Suprapubic skin (tissue), 4 donors: ENCODE measurements at regions not wholly inside any gene's neighbourhood (a gene's known extent, or its start where the extent isn't known, plus 50 kb on each side); places are given as distances from the start of the nearest gene placed in this dataset.
A peak's percentile ranks its signal among the peaks of the same experiment; 100 is the strongest.

Experiments
- DNase-seq, 2 donors: peaks; one replicate each; pipeline ENCODE4 v3.0.0-alpha.2; 2019; ENCODE audit warnings: low spot score in 2 of 2
- H3K27ac ChIP-seq: fragments of 200-600 bp; sonication (generic); one replicate; pipeline ENCODE4 v1.5.1; 2019
- H3K27me3 ChIP-seq: fragments of 200-600 bp; sonication (generic); one replicate; pipeline ENCODE4 v1.5.1; 2019
- H3K36me3 ChIP-seq: fragments of 200-600 bp; sonication (generic); one replicate; pipeline ENCODE4 v1.5.1; 2019
- H3K4me1 ChIP-seq: fragments of 200-600 bp; sonication (generic); one replicate; pipeline ENCODE4 v1.5.1; 2019
- H3K4me3 ChIP-seq: fragments of 200-600 bp; sonication (generic); one replicate; pipeline ENCODE4 v1.5.1; 2019; ENCODE audit warnings: mild to moderate bottlenecking
- H3K9me3 ChIP-seq: fragments of 200-600 bp; sonication (generic); one replicate; pipeline ENCODE4 v1.5.1; 2019
- EP300 ChIP-seq: sonication (generic); formaldehyde crosslinking; IDR thresholded peaks from one replicate; pipeline ENCODE4 v1.6.1; 2017; ENCODE audit warnings: antibody characterized with exemption
- POLR2A ChIP-seq, 2 donors: fragments of 450-650 bp; IDR thresholded peaks; one replicate each; pipeline ENCODE4 v1.6.1; 2017; ENCODE audit warnings: antibody characterized with exemption in 2 of 2, mild to moderate bottlenecking in 2 of 2, moderate library complexity in 2 of 2
- POLR2AphosphoS5 ChIP-seq, 3 donors: sonication (generic); formaldehyde crosslinking; IDR thresholded peaks; one replicate each; pipeline ENCODE4 v1.6.1; 2017; ENCODE audit warnings: antibody characterized with exemption in 3 of 3
- WGBS: methylation state at CpG from one replicate; pipeline ENCODE4 v1.1.5; 2018; 5-methylcytosine and 5-hydroxymethylcytosine counted together
- TF ChIP-seq, protein P1 (sequence below), 2 donors: fragments of 200-600 bp in 1 of 2; fragments of 450-650 bp in 1 of 2; sonication (generic) in 1 of 2; IDR thresholded peaks; one replicate each; pipeline ENCODE4 v1.5.1; 2016 to 2019; ENCODE audit warnings: antibody characterized with exemption in 2 of 2, mild to moderate bottlenecking in 1 of 2, moderate library complexity in 1 of 2

DNA sequence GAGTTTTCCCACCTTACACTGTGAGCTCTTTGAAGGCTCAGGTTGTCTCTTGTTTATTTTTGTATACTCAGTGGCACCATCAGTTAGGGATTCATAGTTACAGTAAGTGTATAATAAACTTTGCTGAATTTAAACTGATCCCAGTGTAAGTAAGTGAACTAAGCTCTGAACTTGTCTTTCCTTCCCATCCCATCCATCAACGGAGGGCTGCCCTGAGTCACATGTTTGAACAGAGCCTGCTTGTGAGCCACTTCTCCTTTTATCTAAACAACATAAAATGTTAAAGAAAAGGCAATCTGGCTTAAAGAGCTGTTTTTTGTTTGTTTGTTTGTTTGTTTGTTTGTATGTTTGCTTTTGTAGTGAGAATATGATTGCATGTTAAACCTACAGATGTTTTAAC, 185.7 kb upstream of the MARCKS start:
- no peak for DNase-seq
- H3K36me3 ChIP-seq = no peaks in the 10 kb centered on the region
- peaks cover 20% of the 10 kb centered on the region for H3K4me1 ChIP-seq
- H3K27ac ChIP-seq = no peak overlapping the region
- H3K27me3 ChIP-seq = no peaks in the 10 kb centered on the region
- no peaks in the 10 kb centered on the region for H3K9me3 ChIP-seq
- no peak overlapping the region for H3K4me3 ChIP-seq
- no peak for TF ChIP-seq POLR2A (IDR thresholded peaks at IDR 0.05)
- WGBS = 37% methylated on average over 1 of the region's 1 CpG

DNA sequence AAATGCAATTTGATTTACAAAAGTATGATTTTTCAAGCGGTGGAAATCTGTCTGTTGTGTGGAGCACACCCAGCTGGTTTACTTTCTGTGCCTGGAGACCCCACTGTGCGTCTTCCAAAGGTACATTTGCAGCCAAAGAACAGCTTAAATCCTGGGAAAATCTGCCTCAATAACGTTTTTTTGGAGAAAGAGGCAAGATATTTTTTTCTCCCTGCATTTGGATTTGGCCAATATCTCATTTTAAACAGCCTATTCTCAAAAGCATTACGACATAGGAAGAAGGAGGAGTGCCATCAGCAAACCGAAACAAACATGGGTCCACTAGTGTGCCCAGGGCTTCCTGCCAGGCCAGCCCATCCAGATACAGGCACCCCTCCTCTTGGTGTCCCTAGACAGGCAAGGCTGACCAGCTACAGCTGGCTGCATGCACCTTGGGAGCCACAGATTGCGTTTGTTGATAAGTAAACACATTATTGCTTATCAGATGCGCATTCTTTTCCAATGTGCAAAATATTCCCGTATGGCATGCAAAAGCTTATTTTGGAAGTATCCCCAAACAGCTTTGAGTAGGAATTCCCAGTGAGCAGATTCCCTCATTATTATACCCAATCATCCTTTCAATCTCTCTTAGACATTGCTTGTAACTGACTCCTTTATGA, 184.5 kb upstream of the MARCKS start:
- Histone ChIP-seq H3K36me3 (no peaks in the 10 kb centered on the region), H3K27me3 (no peaks in the 10 kb centered on the region), H3K27ac (no peak overlapping the region), H3K4me3 (peak overlapping the region; percentile 33), H3K4me1 (peaks cover 20% of the 10 kb centered on the region), H3K9me3 (no peaks in the 10 kb centered on the region)
- DNase-seq = peak in 1 of 2 donors; percentile 68
- no peak for TF ChIP-seq POLR2AphosphoS5 (IDR thresholded peaks at IDR 0.05)
- no peak for TF ChIP-seq POLR2A (IDR thresholded peaks at IDR 0.05)
- no peak for TF ChIP-seq EP300
- TF ChIP-seq, protein P1, sequence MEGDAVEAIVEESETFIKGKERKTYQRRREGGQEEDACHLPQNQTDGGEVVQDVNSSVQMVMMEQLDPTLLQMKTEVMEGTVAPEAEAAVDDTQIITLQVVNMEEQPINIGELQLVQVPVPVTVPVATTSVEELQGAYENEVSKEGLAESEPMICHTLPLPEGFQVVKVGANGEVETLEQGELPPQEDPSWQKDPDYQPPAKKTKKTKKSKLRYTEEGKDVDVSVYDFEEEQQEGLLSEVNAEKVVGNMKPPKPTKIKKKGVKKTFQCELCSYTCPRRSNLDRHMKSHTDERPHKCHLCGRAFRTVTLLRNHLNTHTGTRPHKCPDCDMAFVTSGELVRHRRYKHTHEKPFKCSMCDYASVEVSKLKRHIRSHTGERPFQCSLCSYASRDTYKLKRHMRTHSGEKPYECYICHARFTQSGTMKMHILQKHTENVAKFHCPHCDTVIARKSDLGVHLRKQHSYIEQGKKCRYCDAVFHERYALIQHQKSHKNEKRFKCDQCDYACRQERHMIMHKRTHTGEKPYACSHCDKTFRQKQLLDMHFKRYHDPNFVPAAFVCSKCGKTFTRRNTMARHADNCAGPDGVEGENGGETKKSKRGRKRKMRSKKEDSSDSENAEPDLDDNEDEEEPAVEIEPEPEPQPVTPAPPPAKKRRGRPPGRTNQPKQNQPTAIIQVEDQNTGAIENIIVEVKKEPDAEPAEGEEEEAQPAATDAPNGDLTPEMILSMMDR (IDR thresholded peaks at IDR 0.05) = no peak
- WGBS = 24% methylated on average over 8 of the region's 8 CpGs

DNA sequence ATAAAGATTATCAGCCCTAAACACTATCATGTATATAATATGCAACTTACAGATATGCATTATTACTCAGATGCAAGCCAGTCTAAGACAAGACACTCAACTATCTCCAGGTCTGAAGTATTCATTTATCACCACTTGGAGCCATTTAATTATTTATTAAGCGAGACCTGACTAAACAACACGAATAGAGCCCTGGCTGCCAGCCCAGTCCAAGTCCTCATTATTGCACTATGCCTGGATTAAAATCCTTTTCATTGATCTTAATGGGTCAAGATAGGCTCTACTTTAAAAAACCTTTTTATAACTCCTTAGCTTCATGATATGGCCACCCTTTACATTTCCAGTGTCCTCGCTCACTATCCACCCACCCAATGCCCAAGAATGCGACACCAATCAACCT, 183.1 kb upstream of the MARCKS start:
- no peaks in the 10 kb centered on the region for H3K9me3 ChIP-seq
- H3K4me1 ChIP-seq = peaks cover 20% of the 10 kb centered on the region
- TF ChIP-seq POLR2A (IDR thresholded peaks at IDR 0.05) (no peak), EP300 (no peak), POLR2AphosphoS5 (IDR thresholded peaks at IDR 0.05) (no peak)
- TF ChIP-seq, protein P1 (IDR thresholded peaks at IDR 0.05) = no peak
- 75% methylated on average over 4 of the region's 4 CpGs for WGBS
- H3K27ac ChIP-seq = no peak overlapping the region
- H3K4me3 ChIP-seq = no peak overlapping the region
- no peaks in the 10 kb centered on the region for H3K27me3 ChIP-seq
- DNase-seq = no peak
- H3K36me3 ChIP-seq = no peaks in the 10 kb centered on the region

DNA sequence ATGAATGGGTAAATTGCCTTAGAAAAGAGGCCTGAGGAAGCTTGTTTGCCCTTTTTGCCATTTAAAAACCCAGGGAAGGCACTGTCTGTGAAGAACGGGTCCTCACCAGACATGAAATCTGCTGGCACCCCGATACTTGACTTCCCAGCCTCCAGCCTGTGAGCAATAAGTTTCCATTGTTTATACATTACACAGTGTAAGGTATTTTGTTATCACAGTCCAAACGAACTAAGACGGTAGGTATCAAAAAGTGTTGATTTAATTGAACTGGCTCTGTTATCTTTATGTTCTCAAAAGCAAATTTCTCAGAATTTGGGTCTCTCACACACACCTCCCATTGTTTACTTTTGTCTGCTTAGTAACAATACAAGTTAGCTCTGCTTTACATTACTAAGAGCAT, 181.1 kb upstream of the MARCKS start:
- Histone ChIP-seq H3K27me3 (no peaks in the 10 kb centered on the region), H3K4me1 (peaks cover 15% of the 10 kb centered on the region), H3K4me3 (no peak overlapping the region), H3K9me3 (no peaks in the 10 kb centered on the region), H3K27ac (no peak overlapping the region), H3K36me3 (no peaks in the 10 kb centered on the region)
- no peak for DNase-seq
- no peak for TF ChIP-seq POLR2AphosphoS5 (IDR thresholded peaks at IDR 0.05)
- TF ChIP-seq EP300 = no peak
- WGBS = 82% methylated on average over 4 of the region's 4 CpGs

DNA sequence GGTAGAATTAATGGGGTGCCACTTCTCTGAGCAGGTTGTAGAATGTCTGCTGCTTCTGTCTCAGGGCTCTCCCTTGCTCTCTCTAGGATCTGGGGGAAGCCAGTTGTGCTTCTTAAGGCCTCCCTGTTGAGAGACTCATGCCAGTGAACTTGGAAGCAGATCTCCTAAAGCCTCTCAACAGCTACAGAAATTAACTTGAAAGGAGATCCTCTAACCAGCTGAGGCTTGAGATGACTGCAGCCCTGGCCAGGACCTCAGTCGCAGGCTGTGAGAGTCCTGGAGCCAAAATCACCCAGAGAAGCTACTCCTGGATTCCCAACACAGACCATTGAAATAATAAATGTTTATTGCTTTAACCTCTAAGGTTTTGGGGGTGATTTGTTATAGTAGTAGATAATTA, 180.2 kb upstream of the MARCKS start:
- DNase-seq = no peak

DNA sequence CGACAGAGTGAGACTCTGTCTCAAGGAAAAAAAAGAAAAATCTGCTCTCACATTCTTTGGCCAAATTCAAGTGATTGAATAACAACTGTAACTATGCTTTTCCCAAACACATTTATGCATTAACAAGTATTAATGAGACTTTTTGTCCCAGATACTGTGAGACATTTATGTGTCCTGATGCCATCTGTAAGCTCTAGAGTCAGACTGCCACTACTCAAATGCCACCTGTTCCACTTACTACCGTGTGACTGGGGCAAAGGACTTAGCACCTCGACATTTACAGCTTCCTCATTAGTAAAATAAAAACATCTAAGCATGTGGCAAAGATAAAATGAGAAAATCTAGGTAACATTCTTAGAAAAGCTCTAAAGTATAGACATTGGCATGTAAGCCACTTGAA, 178.1 kb upstream of the MARCKS start:
- TF ChIP-seq, protein P1 (IDR thresholded peaks at IDR 0.05) = no peak
- TF ChIP-seq EP300 (no peak), POLR2A (IDR thresholded peaks at IDR 0.05) (no peak), POLR2AphosphoS5 (IDR thresholded peaks at IDR 0.05) (no peak)
- Histone ChIP-seq H3K27ac (no peak overlapping the region), H3K36me3 (no peaks in the 10 kb centered on the region), H3K9me3 (no peaks in the 10 kb centered on the region), H3K4me1 (peaks cover 1% of the 10 kb centered on the region), H3K4me3 (no peak overlapping the region), H3K27me3 (no peaks in the 10 kb centered on the region)
- DNase-seq = no peak
- 87% methylated on average over 3 of the region's 3 CpGs for WGBS

More for the DNA sequence above, 180.2 kb upstream of the MARCKS start:
- Histone ChIP-seq H3K27me3 (no peaks in the 10 kb centered on the region), H3K4me1 (peaks cover 13% of the 10 kb centered on the region), H3K27ac (no peak overlapping the region), H3K36me3 (no peaks in the 10 kb centered on the region), H3K9me3 (no peaks in the 10 kb centered on the region), H3K4me3 (no peak overlapping the region)
- WGBS = 100% methylated on average over 1 of the region's 1 CpG
- TF ChIP-seq EP300 (no peak), POLR2AphosphoS5 (IDR thresholded peaks at IDR 0.05) (no peak)
- TF ChIP-seq, protein P1 (IDR thresholded peaks at IDR 0.05) = no peak
